ENCODE measurements at regions not wholly inside any gene's neighbourhood (a gene's known extent, or its start where the extent isn't known, plus 50 kb on each side); places are given as distances from the start of the nearest gene placed in this dataset.

- no peak for DNase-seq
Observed at GRCh38 chr1:243903895-243904294, 53.9 kb upstream of the AKT3 start.

GRCh38 chr1:243903041-243903440 lies 53.0 kb upstream of the AKT3 start:
- no peak for DNase-seq

- no peak for DNase-seq
Observed at GRCh38 chr1:243902100-243902499, 52.1 kb upstream of the AKT3 start.

All from stimulated activated CD4-positive, alpha-beta T cell treated with anti-CD3 and anti-CD28 coated beads, Interleukin-4, amount 100 ng/mL, for 24 hours (primary cell).